GM12892 (cell line): ENCODE measurements at regions not wholly inside any gene's neighbourhood (a gene's known extent, or its start where the extent isn't known, plus 50 kb on each side); places are given as distances from the start of the nearest gene placed in this dataset.

Source experiments
- POLR2A ChIP-seq: IDR thresholded peaks from 2 replicates; pipeline ENCODE4 v1.6.1; 2011; ENCODE audit warnings: low read depth, low read length, control low read depth
- POLR2AphosphoS5 ChIP-seq: IDR thresholded peaks from 2 replicates; pipeline ENCODE4 v1.6.1; 2011; ENCODE audit warnings: low read depth, low read length, control low read depth
- TAF1 ChIP-seq: IDR thresholded peaks from 2 replicates; pipeline ENCODE4 v1.6.1; 2011; ENCODE audit warnings: low read depth, mild to moderate bottlenecking, control low read depth, low read length, borderline replicate concordance

DNA sequence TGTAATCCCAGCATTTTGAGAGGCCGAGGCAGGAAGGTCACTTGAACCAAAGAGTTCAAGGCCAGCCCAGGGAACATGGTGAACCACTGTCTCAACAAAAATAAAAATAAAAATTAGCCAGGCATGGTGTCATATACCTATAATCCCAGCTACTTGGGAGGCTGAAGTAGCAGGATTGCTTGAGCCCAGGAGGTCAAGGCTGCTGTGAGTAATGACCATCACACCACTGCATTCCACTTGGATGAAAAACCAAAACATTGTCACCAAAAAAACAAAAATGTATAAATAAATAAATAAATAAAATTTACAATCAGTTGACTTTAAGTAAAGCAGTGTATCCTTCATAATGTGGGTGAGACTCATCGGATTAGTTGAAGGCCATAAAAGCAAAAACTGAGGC, 541.4 kb downstream of the CSNK1G3 start:
- TF ChIP-seq TAF1 (no peak), POLR2AphosphoS5 (no peak), POLR2A (no peak)
